ENCODE measurements at regions not wholly inside any gene's neighbourhood (a gene's known extent, or its start where the extent isn't known, plus 50 kb on each side); places are given as distances from the start of the nearest gene placed in this dataset.
"Not testable (repeated sequence)": the region's sequence is repeated elsewhere in the genome, so short reads cannot be mapped to it uniquely, and the experiment has no call there.

GRCh38 chr2:133624551-133624950 is 56.3 kb upstream of the NCKAP5 start:
- peak; percentile 51 for DNase-seq

DNA sequence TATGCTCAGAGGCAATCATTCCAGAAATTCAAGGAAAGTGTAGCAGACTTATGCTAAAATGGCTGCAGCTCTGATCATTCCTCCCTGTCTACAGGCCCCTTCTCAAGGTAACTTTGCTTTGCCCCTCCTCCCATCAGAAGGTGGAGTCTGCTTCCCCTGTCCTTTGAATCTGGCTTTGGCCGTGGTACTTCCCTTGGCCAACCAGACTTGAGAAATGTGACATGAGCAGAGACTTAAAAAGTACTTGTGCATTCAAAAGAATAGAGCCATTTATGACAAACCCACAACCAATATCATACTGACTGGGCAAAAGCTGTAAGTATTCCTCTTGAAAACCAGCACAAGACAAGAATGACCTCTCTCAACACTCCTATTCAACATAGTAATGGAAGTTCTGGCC is 59.5 kb upstream of the NCKAP5 start:
- no peak for DNase-seq

- no peak for DNase-seq
Observed at GRCh38 chr2:133633309-133633708, 65.0 kb upstream of the NCKAP5 start.

GRCh38 chr2:133633881-133634409 is 65.7 kb upstream of the NCKAP5 start:
- peak; percentile 84 for DNase-seq

DNA sequence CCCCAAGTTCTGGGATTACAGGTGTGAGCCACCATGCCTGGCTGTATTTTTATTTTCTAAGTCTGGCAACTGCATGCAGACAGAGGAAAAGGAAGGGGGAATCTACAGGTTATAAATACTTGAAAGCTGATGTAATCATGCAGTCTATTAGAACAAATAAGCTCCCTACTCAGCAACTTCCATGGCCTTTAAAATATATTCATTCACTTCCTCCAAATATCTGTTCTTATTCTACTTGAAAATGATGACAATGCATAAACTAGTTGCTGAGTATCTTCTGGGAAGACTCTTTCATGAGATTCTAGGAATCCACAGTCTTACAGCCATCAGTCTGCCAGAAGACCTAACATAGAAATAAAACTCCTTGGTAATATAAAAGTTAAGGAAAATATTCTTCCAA is 66.9 kb upstream of the NCKAP5 start:
- no peak for DNase-seq

GRCh38 chr2:133636287-133636686 is 68.0 kb upstream of the NCKAP5 start:
- DNase-seq = no peak

DNA sequence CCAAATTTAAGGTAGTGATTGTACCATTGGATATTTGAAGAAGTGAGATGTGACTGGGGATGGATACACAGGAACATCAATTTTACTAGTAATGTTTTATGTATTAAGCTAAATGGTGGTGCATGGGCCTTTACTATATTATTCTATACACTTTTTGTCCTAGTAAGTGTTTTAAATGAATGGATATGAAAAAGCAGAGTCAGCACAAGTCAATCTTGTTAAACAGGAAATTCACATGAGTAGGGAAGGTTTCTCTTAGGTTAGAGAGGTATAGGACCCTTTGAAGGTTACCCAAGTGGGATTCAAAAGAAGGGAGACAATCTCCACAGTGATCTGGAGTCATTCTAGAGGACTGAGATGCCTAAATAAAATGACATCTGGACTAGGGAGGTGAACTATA is 71.8 kb upstream of the NCKAP5 start:
- DNase-seq = no peak

- no peak for DNase-seq
Observed at GRCh38 chr2:133641497-133641896, 73.2 kb upstream of the NCKAP5 start.

DNA sequence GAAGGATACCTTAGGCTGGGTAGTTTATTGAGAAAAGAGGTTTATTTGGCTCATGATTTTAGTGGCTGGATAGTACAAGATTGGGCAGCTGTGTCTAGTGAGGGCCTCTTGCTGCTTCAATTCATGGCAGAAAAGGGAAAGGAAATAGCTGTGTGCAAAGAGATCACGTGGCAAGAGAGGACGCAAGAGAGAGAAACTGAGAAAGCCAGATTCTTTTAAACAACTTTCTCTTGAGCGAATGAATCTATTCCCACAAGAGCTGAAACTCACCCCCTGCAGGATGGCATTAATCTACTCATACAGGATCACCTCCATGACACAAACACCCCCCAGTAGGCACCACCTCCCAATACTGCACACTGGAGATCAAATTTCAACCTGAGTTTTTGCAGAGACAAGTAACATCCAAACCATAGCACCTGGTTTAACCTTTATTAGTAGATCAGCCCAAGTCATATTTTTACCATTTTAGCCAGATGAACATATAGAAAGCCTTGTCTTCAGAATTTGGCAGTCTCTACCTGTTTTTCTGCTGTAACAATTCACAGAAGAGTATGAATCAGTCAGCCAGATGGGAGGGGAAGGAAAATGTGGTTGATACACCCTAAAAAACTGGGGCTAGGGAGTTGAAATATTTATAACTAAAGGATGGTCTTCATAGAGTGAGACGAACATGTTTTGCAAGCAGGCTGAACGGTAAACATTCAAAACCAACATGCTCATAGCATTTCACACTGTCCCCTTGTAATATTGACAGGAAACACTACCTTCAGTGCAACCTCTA is 73.9 kb upstream of the NCKAP5 start:
- DNase-seq = no peak

GRCh38 chr2:133642791-133643191 is 74.5 kb upstream of the NCKAP5 start:
- DNase-seq = peak; percentile 65

- no peak for DNase-seq
Observed at GRCh38 chr2:133643863-133644262, 75.6 kb upstream of the NCKAP5 start.

- no peak for DNase-seq
Observed at GRCh38 chr2:133644846-133645245, 76.6 kb upstream of the NCKAP5 start.

DNA sequence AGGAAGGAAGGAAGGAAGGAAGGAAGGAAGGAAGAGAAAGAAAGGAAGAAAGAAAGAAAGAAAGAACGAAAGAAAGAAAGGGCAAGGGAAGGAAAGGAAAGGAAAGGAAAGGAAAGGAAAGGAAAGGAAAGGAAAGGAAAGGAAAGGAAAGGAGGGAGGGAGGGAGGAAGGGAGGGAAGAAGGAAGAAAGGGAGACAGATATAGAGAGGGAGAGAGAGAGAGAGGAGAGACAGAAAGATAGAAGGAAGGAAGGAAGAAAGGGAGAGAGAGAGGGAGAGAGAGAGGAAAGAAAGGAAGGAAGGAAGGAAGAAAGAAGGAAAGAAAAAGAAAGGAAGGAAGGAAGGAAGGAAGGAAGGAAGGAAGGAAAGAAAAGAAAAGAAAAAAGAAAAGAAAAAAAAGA is 79.1 kb upstream of the NCKAP5 start:
- DNase-seq = not testable (repeated sequence)

DNA sequence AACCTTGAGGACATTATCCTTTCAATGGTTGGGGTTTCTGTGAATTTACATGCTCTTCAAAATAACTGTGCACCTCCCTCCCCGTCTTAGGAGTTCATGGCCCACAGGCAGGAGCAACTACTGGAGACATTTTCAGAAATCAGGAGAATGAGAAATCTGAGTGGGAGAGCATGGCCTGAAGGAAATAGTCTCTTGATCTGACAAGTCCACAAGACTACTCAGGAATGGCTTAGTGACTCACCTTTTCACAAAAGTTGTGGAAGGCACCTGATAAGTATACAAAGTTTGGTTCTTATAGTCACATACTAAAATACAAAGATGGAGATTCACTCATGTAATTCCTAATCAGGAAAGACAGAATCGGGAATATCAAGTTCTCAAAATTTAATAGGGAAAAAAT is 83.6 kb upstream of the NCKAP5 start:
- no peak for DNase-seq

DNA sequence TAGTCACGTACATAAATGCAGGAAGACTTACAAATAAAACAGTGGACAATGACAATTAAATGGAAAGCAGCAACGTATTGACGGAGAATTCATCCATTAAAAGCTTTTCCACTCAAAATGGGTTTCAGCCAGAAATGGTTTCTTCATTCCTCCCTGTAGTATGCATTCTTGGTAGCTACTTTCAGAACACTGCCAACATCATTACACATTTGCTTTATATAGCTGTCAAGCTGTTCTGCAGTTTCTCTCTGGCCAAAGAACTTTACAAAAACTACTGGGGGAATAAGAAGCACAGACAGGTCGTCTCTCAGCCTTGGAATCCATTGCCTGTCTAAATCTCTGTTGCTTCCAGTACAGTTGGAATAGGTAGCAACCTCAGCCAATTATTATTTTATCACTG is 84.1 kb upstream of the NCKAP5 start:
- DNase-seq = peak; percentile 65

GRCh38 chr2:133653056-133653455 is 84.8 kb upstream of the NCKAP5 start:
- DNase-seq = no peak

GRCh38 chr2:133654949-133655348 is 86.7 kb upstream of the NCKAP5 start:
- DNase-seq = no peak

DNA sequence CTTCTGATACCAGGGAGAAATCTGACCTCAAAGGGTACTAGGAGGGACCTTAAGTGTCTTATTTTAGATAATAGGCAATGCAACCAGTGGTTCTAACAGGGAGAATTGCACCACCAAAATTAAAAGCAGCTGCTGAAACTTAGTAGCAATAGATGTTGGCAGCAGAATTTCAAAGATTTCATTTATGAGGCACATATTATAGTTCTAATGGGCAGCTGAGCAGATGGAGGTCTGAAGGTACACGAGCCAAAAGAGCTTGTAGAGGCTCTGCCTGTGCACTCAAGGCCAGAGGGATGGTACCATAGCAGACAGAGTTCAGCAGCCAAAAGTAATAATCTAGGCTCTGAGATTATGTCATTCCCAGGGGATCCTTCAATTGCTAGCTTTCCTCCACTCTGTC is 87.3 kb upstream of the NCKAP5 start:
- no peak for DNase-seq

- peak; percentile 44 for DNase-seq
Observed at GRCh38 chr2:133657591-133657990, 89.3 kb upstream of the NCKAP5 start.

DNA sequence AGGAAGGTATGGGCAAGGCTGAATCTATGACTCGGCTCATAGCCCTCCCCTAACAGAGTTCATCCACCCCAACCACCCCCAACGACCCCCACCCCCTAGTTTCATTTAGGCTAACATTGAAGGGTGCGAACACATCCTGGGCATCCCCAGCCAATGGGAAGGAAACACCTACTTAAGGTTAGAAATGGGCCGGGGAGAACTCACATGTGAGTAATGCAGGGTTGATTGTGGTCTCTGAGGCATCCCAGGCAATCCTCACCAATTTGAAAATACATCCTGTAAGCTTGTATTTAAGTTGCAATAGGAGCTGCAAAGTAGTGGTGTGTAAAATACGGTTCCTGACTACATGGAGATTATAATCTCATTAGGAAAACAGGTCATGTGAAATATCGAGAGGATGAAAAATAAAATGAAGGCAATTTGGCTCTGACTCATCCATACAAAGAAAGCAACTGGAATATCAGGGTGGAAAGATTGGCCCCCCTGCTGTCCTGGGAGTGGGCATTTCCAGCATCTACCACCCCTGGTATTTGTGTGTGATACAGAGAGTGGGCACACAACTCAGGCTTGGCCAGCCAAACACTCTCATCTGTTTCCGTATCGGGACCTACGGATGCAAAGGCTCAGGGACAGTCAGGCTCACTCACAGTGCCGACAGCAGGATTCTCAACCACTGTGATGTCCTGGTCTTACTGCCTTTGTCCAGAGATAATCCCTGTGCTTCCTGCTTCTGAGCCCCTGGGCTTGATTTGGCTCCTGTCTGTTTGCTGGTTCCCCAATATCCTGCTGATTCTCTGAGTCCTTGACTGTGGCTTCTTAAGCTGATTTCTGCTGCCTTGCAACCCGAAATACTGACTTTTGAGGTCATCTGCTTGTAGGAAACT is 90.0 kb upstream of the NCKAP5 start:
- DNase-seq = peak; percentile 44

DNA sequence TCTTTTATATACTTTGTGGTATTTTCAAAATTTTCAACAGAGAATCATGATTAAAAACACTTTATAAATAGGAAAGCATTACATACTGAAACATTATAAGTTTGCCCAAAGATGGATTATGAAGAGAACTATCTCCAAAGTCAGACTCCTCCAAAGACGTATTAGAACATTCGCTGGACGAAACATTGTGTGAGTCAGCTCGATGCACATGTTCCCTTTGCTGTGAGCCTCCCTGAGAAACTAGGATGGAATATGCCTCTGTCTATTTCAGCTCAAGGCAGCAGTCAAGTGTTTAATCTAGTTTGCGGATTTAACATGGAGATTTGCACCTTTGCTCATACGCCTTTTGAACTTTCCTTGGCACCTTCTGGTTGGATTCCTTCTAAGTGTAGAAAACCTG is 92.2 kb upstream of the NCKAP5 start:
- DNase-seq = peak; percentile 17

GRCh38 chr2:133661392-133661791 is 93.1 kb upstream of the NCKAP5 start:
- no peak for DNase-seq

GRCh38 chr2:133666621-133667020 is 98.4 kb upstream of the NCKAP5 start:
- DNase-seq = no peak

DNA sequence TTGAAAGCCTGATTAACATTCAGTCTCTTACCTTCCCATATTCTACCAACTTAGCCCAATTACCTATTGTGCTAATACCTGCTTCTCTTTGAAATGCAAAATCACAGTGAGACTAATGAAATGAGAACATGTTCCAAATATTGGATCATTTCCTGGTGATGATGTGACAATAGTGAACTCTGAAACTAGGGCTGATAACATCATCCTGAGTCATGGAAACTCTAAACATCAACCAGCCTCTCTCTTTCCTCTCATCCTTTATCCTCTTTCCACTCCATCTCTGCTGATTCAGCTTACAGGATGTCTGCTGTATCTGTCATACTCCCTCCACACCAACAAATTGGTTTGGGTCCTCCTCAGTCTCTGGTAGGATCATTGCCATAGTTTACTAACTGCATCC is 98.8 kb upstream of the NCKAP5 start:
- DNase-seq = peak; percentile 69

Measured in fibroblast of skin of abdomen (primary cell).